H1 (cell line): ENCODE measurements at regions not wholly inside any gene's neighbourhood (a gene's known extent, or its start where the extent isn't known, plus 50 kb on each side); places are given as distances from the start of the nearest gene placed in this dataset.

Experiments
- RXRA ChIP-seq: IDR thresholded peaks from 2 replicates; pipeline ENCODE4 v1.6.1; 2011; ENCODE audit warnings: low read depth, mild to moderate bottlenecking, low read length, moderate library complexity; ENCODE audit not compliant: insufficient read depth
- ZNF274 ChIP-seq: IDR thresholded peaks from 2 replicates; pipeline ENCODE4 v1.7.0; 2012; ENCODE audit warnings: low read length, borderline replicate concordance; ENCODE audit errors: extremely low read depth

GRCh38 chr5:67887748-67888161 is 327.8 kb upstream of the PIK3R1 start (continued):
- no peak for TF ChIP-seq ZNF274
- no peak for TF ChIP-seq RXRA
